ENCODE measurements at regions not wholly inside any gene's neighbourhood (a gene's known extent, or its start where the extent isn't known, plus 50 kb on each side); places are given as distances from the start of the nearest gene placed in this dataset.

- no peak for TF ChIP-seq POLR2A (IDR thresholded peaks at IDR 0.05; ENCODE audit: low read depth, low read length)
- no peak for TF ChIP-seq SPI1 (IDR thresholded peaks at IDR 0.05; ENCODE audit: low read depth, low read length)
- no peak for TF ChIP-seq POLR2AphosphoS5 (IDR thresholded peaks at IDR 0.05; ENCODE audit: low read depth, low read length)
- no peak for TF ChIP-seq TAF1 (IDR thresholded peaks at IDR 0.05; ENCODE audit: low read depth, low read length)
- no peak for TF ChIP-seq PAX5 (IDR thresholded peaks at IDR 0.05; ENCODE audit: insufficient read depth, low read length, severe bottlenecking)
Measured at GRCh38 chr3:135556174-135556573, 409.4 kb upstream of the PPP2R3A start.

Data from GM12891 (cell line).